ENCODE measurements at regions not wholly inside any gene's neighbourhood (a gene's known extent, or its start where the extent isn't known, plus 50 kb on each side); places are given as distances from the start of the nearest gene placed in this dataset.

- H3K4me1 ChIP-seq (ENCODE audit: control insufficient read depth, insufficient read depth, low read length), result peaks cover 7% of the 10 kb centered on the region
- DNase-seq (ENCODE audit: low read depth), result no peak
- no peak overlapping the region for H3K4me3 ChIP-seq (ENCODE audit: low read length)
- no peaks in the 10 kb centered on the region for H3K9me3 ChIP-seq (ENCODE audit: control insufficient read depth, low read length)
- H3K36me3 ChIP-seq (ENCODE audit: control insufficient read depth, insufficient read depth, low read length, severe bottlenecking), result no peaks in the 10 kb centered on the region
- H3K27me3 ChIP-seq (replicated peaks; ENCODE audit: control insufficient read depth, insufficient read depth, low read length), result no peaks in the 10 kb centered on the region
- no peak overlapping the region for H3K9ac ChIP-seq (ENCODE audit: low read length)
Observed at GRCh38 chr4:184541907-184542306, 67.6 kb upstream of the IRF2 start.

- Histone ChIP-seq H3K9me3 (ENCODE audit: control insufficient read depth, low read length) (no peaks in the 10 kb centered on the region), H3K27me3 (replicated peaks; ENCODE audit: control insufficient read depth, insufficient read depth, low read length) (no peaks in the 10 kb centered on the region), H3K9ac (ENCODE audit: low read length) (no peak overlapping the region), H3K36me3 (ENCODE audit: control insufficient read depth, insufficient read depth, low read length, severe bottlenecking) (no peaks in the 10 kb centered on the region), H3K4me1 (ENCODE audit: control insufficient read depth, insufficient read depth, low read length) (peaks cover 22% of the 10 kb centered on the region), H3K4me3 (ENCODE audit: low read length) (no peak overlapping the region)
- no peak for DNase-seq (ENCODE audit: low read depth)
Observed at GRCh38 chr4:184540307-184540706, 66.0 kb upstream of the IRF2 start.

- Histone ChIP-seq H3K36me3 (ENCODE audit: control insufficient read depth, insufficient read depth, low read length, severe bottlenecking) (no peaks in the 10 kb centered on the region), H3K9me3 (ENCODE audit: control insufficient read depth, low read length) (no peaks in the 10 kb centered on the region), H3K9ac (ENCODE audit: low read length) (peak overlapping the region; percentile 98), H3K27me3 (replicated peaks; ENCODE audit: control insufficient read depth, insufficient read depth, low read length) (no peaks in the 10 kb centered on the region), H3K4me3 (ENCODE audit: low read length) (peak overlapping the region; percentile 96), H3K4me1 (ENCODE audit: control insufficient read depth, insufficient read depth, low read length) (peaks cover 34% of the 10 kb centered on the region)
- DNase-seq (ENCODE audit: low read depth), result peak; percentile 95
Observed at GRCh38 chr4:184538023-184538599, 63.8 kb upstream of the IRF2 start.

GRCh38 chr4:184537269-184538022, 63.1 kb upstream of the IRF2 start:
- Histone ChIP-seq H3K27me3 (replicated peaks; ENCODE audit: control insufficient read depth, insufficient read depth, low read length) (no peaks in the 10 kb centered on the region), H3K36me3 (ENCODE audit: control insufficient read depth, insufficient read depth, low read length, severe bottlenecking) (no peaks in the 10 kb centered on the region), H3K9ac (ENCODE audit: low read length) (peak overlapping the region; percentile 98), H3K4me3 (ENCODE audit: low read length) (peak overlapping the region; percentile 96), H3K9me3 (ENCODE audit: control insufficient read depth, low read length) (no peaks in the 10 kb centered on the region), H3K4me1 (ENCODE audit: control insufficient read depth, insufficient read depth, low read length) (peaks cover 34% of the 10 kb centered on the region)
- peak; percentile 97 for DNase-seq (ENCODE audit: low read depth)

- Histone ChIP-seq H3K36me3 (ENCODE audit: control insufficient read depth, insufficient read depth, low read length, severe bottlenecking) (no peaks in the 10 kb centered on the region), H3K9me3 (ENCODE audit: control insufficient read depth, low read length) (no peaks in the 10 kb centered on the region), H3K4me3 (ENCODE audit: low read length) (peak overlapping the region; percentile 96), H3K4me1 (ENCODE audit: control insufficient read depth, insufficient read depth, low read length) (peaks cover 34% of the 10 kb centered on the region), H3K27me3 (replicated peaks; ENCODE audit: control insufficient read depth, insufficient read depth, low read length) (no peaks in the 10 kb centered on the region), H3K9ac (ENCODE audit: low read length) (peak overlapping the region; percentile 98)
- DNase-seq (ENCODE audit: low read depth), result no peak
Observed at GRCh38 chr4:184536881-184537248, 62.5 kb upstream of the IRF2 start.

- Histone ChIP-seq H3K4me3 (ENCODE audit: low read length) (peak overlapping the region; percentile 96), H3K9ac (ENCODE audit: low read length) (peak overlapping the region; percentile 98), H3K36me3 (ENCODE audit: control insufficient read depth, insufficient read depth, low read length, severe bottlenecking) (no peaks in the 10 kb centered on the region), H3K27me3 (replicated peaks; ENCODE audit: control insufficient read depth, insufficient read depth, low read length) (no peaks in the 10 kb centered on the region), H3K4me1 (ENCODE audit: control insufficient read depth, insufficient read depth, low read length) (peaks cover 34% of the 10 kb centered on the region), H3K9me3 (ENCODE audit: control insufficient read depth, low read length) (no peaks in the 10 kb centered on the region)
- peak; percentile 19 for DNase-seq (ENCODE audit: low read depth)
Observed at GRCh38 chr4:184536065-184536880, 61.9 kb upstream of the IRF2 start.

GRCh38 chr4:184534511-184535391, 60.4 kb upstream of the IRF2 start:
- DNase-seq (ENCODE audit: low read depth), result peak; percentile 84
- no peaks in the 10 kb centered on the region for H3K36me3 ChIP-seq (ENCODE audit: control insufficient read depth, insufficient read depth, low read length, severe bottlenecking)

GRCh38 chr4:184533908-184534307, 59.6 kb upstream of the IRF2 start:
- no peak for DNase-seq (ENCODE audit: low read depth)
- Histone ChIP-seq H3K36me3 (ENCODE audit: control insufficient read depth, insufficient read depth, low read length, severe bottlenecking) (no peaks in the 10 kb centered on the region), H3K9ac (ENCODE audit: low read length) (no peak overlapping the region), H3K27me3 (replicated peaks; ENCODE audit: control insufficient read depth, insufficient read depth, low read length) (no peaks in the 10 kb centered on the region), H3K4me1 (ENCODE audit: control insufficient read depth, insufficient read depth, low read length) (peaks cover 34% of the 10 kb centered on the region), H3K4me3 (ENCODE audit: low read length) (peak overlapping the region; percentile 60), H3K9me3 (ENCODE audit: control insufficient read depth, low read length) (no peaks in the 10 kb centered on the region)

More at GRCh38 chr4:184534511-184535391, 60.4 kb upstream of the IRF2 start:
- Histone ChIP-seq H3K9me3 (ENCODE audit: control insufficient read depth, low read length) (no peaks in the 10 kb centered on the region), H3K4me1 (ENCODE audit: control insufficient read depth, insufficient read depth, low read length) (peaks cover 34% of the 10 kb centered on the region), H3K27me3 (replicated peaks; ENCODE audit: control insufficient read depth, insufficient read depth, low read length) (no peaks in the 10 kb centered on the region), H3K4me3 (ENCODE audit: low read length) (peak overlapping the region; percentile 60), H3K9ac (ENCODE audit: low read length) (peak overlapping the region; percentile 77)

GRCh38 chr4:184531008-184531407, 56.7 kb upstream of the IRF2 start:
- H3K9me3 ChIP-seq (ENCODE audit: control insufficient read depth, low read length), result no peaks in the 10 kb centered on the region
- no peak overlapping the region for H3K9ac ChIP-seq (ENCODE audit: low read length)
- H3K36me3 ChIP-seq (ENCODE audit: control insufficient read depth, insufficient read depth, low read length, severe bottlenecking), result no peaks in the 10 kb centered on the region
- DNase-seq (ENCODE audit: low read depth), result no peak
- no peaks in the 10 kb centered on the region for H3K27me3 ChIP-seq (replicated peaks; ENCODE audit: control insufficient read depth, insufficient read depth, low read length)
- H3K4me1 ChIP-seq (ENCODE audit: control insufficient read depth, insufficient read depth, low read length), result peaks cover 30% of the 10 kb centered on the region
- no peak overlapping the region for H3K4me3 ChIP-seq (ENCODE audit: low read length)

GRCh38 chr4:184529283-184529682, 54.9 kb upstream of the IRF2 start:
- H3K9ac ChIP-seq (ENCODE audit: low read length), result no peak overlapping the region
- H3K4me3 ChIP-seq (ENCODE audit: low read length), result no peak overlapping the region
- peaks cover 4% of the 10 kb centered on the region for H3K9me3 ChIP-seq (ENCODE audit: control insufficient read depth, low read length)
- H3K27me3 ChIP-seq (replicated peaks; ENCODE audit: control insufficient read depth, insufficient read depth, low read length), result no peaks in the 10 kb centered on the region
- DNase-seq (ENCODE audit: low read depth), result no peak
- H3K36me3 ChIP-seq (ENCODE audit: control insufficient read depth, insufficient read depth, low read length, severe bottlenecking), result no peaks in the 10 kb centered on the region
- peaks cover 13% of the 10 kb centered on the region for H3K4me1 ChIP-seq (ENCODE audit: control insufficient read depth, insufficient read depth, low read length)

All from adipocyte (in vitro differentiated cells).